ENCODE measurements at regions not wholly inside any gene's neighbourhood (a gene's known extent, or its start where the extent isn't known, plus 50 kb on each side); places are given as distances from the start of the nearest gene placed in this dataset.

GRCh38 chr5:115352571-115352970, 56.1 kb upstream of the CCDC112 start:
- H3K9me3 Mint-ChIP-seq, result no peaks in the 10 kb centered on the region
- no peak for DNase-seq (ENCODE audit: extremely low spot score, unreplicated experiment)
- H3K27me3 Mint-ChIP-seq, result no peaks in the 10 kb centered on the region
- H3K4me1 Mint-ChIP-seq (ENCODE audit: unreplicated experiment), result no peaks in the 10 kb centered on the region
- TF ChIP-seq CTCF (conservative IDR thresholded peaks at IDR 0.05), result no peak
- no peaks in the 10 kb centered on the region for H3K36me3 Mint-ChIP-seq
- H3K4me3 Mint-ChIP-seq, result no peak overlapping the region
- H3K27ac Mint-ChIP-seq, result no peak overlapping the region

- H3K9me3 Mint-ChIP-seq, result no peaks in the 10 kb centered on the region
- no peak for TF ChIP-seq CTCF (conservative IDR thresholded peaks at IDR 0.05)
- no peak overlapping the region for H3K4me3 Mint-ChIP-seq
- DNase-seq (ENCODE audit: extremely low spot score, unreplicated experiment), result no peak
- H3K4me1 Mint-ChIP-seq (ENCODE audit: unreplicated experiment), result no peaks in the 10 kb centered on the region
- no peak overlapping the region for H3K27ac Mint-ChIP-seq
- H3K27me3 Mint-ChIP-seq, result no peaks in the 10 kb centered on the region
- H3K36me3 Mint-ChIP-seq, result no peaks in the 10 kb centered on the region
Observed at GRCh38 chr5:115351356-115352195, 55.1 kb upstream of the CCDC112 start.

GRCh38 chr5:115350894-115351293, 54.4 kb upstream of the CCDC112 start:
- Mint-ChIP-seq H3K4me1 (ENCODE audit: unreplicated experiment) (no peaks in the 10 kb centered on the region), H3K27ac (no peak overlapping the region), H3K36me3 (no peaks in the 10 kb centered on the region), H3K4me3 (no peak overlapping the region), H3K27me3 (no peaks in the 10 kb centered on the region), H3K9me3 (no peaks in the 10 kb centered on the region)
- no peak for DNase-seq (ENCODE audit: extremely low spot score, unreplicated experiment)
- no peak for TF ChIP-seq CTCF (conservative IDR thresholded peaks at IDR 0.05)

GRCh38 chr5:115349001-115349817, 52.8 kb upstream of the CCDC112 start:
- Mint-ChIP-seq H3K4me3 (no peak overlapping the region), H3K9me3 (no peaks in the 10 kb centered on the region), H3K36me3 (no peaks in the 10 kb centered on the region), H3K27ac (peak overlapping the region; percentile 32), H3K27me3 (no peaks in the 10 kb centered on the region), H3K4me1 (ENCODE audit: unreplicated experiment) (no peaks in the 10 kb centered on the region)
- DNase-seq (ENCODE audit: extremely low spot score, unreplicated experiment), result no peak
- TF ChIP-seq CTCF (conservative IDR thresholded peaks at IDR 0.05), result no peak

GRCh38 chr5:115348175-115348574, 51.7 kb upstream of the CCDC112 start:
- no peak for TF ChIP-seq CTCF (conservative IDR thresholded peaks at IDR 0.05)
- DNase-seq (ENCODE audit: extremely low spot score, unreplicated experiment), result no peak
- Mint-ChIP-seq H3K9me3 (no peaks in the 10 kb centered on the region), H3K4me3 (no peak overlapping the region), H3K27me3 (no peaks in the 10 kb centered on the region), H3K36me3 (no peaks in the 10 kb centered on the region), H3K27ac (no peak overlapping the region), H3K4me1 (ENCODE audit: unreplicated experiment) (no peaks in the 10 kb centered on the region)

All from type B pancreatic cell (in vitro differentiated cells).